Body of pancreas (tissue), 4 donors: ENCODE measurements at regions not wholly inside any gene's neighbourhood (a gene's known extent, or its start where the extent isn't known, plus 50 kb on each side); places are given as distances from the start of the nearest gene placed in this dataset.

Source experiments
- CTCF ChIP-seq, 7 experiments: fragments of 450-650 bp in 4 of 7; fragments of 200-600 bp in 3 of 7; sonication (generic) in 3 of 7; IDR thresholded peaks; one replicate each; pipeline ENCODE4 v1.5.1; 2016 to 2019; ENCODE audit warnings: antibody characterized with exemption in 7 of 7
- POLR2A ChIP-seq, 3 donors: fragments of 450-650 bp; IDR thresholded peaks; one replicate each; pipeline ENCODE4 v1.6.1; 2016; ENCODE audit warnings: antibody characterized with exemption in 3 of 3, mild to moderate bottlenecking in 2 of 3

DNA sequence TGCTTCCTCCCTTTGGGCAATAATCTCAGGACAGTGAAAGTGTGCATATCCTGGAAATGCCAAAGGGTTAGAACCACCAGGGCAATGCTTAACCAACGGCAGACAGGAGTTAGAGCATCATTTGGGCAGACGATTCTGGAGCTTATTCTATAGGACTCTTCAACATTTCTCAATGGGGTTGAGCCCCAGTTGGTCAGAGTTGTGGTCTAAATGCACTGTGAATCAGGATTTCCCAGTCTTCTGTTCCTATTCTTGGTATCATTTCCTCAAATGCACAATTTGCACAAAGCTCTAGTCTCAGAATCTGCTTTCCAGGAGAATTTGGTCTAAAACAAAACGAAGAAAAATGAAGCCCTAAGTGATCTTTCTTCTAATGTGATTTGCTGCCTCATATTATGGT is 389.6 kb upstream of the JAG1 start:
- TF ChIP-seq CTCF (IDR thresholded peaks at IDR 0.05) = no peak
- no peak for TF ChIP-seq POLR2A (IDR thresholded peaks at IDR 0.05)
